ENCODE measurements at regions not wholly inside any gene's neighbourhood (a gene's known extent, or its start where the extent isn't known, plus 50 kb on each side); places are given as distances from the start of the nearest gene placed in this dataset.
A peak's percentile ranks its signal among the peaks of the same experiment; 100 is the strongest.

DNA sequence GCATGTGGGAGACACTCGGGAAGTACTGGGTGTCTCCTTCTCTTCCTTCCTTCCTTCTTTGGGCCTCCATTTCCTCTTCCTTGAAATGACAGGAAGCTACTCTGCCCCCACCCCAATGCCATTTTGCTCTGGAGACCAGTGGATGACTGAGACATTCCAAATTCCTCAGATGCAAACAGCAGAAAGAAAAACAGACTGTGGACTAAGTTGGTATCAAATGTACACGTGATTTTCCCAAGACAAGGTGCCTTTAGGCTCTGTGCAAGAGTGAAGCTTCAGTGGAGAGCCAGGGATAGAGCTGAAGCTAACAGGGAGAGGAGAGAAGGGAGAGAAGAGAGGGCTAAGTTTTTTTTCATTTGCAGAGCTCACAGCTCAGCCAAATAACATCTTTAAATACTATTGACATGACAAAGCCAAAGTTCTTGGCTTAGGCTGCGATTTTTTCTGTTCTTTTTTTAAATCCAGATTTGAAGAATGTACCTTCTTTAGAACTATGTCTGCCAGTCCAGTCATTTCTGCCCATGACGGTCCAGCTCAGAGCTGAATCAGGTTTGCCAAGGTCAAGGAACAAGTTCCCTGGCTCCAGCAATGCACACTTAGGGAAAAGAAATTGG is 84.5 kb upstream of the LCLAT1 start:
- DNase-seq (ENCODE audit: low spot score in 2 of 2, unreplicated experiment in 2 of 2): no peak
- Mint-ChIP-seq H3K36me3 (no peaks in the 10 kb centered on the region), H3K4me1 (peaks cover 20% of the 10 kb centered on the region), H3K9me3 (no peaks in the 10 kb centered on the region), H3K27me3 (ENCODE audit: low read depth) (no peaks in the 10 kb centered on the region), H3K4me3 (no peak overlapping the region), H3K27ac (no peak overlapping the region)
- TF ChIP-seq, protein P1, sequence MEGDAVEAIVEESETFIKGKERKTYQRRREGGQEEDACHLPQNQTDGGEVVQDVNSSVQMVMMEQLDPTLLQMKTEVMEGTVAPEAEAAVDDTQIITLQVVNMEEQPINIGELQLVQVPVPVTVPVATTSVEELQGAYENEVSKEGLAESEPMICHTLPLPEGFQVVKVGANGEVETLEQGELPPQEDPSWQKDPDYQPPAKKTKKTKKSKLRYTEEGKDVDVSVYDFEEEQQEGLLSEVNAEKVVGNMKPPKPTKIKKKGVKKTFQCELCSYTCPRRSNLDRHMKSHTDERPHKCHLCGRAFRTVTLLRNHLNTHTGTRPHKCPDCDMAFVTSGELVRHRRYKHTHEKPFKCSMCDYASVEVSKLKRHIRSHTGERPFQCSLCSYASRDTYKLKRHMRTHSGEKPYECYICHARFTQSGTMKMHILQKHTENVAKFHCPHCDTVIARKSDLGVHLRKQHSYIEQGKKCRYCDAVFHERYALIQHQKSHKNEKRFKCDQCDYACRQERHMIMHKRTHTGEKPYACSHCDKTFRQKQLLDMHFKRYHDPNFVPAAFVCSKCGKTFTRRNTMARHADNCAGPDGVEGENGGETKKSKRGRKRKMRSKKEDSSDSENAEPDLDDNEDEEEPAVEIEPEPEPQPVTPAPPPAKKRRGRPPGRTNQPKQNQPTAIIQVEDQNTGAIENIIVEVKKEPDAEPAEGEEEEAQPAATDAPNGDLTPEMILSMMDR (IDR thresholded peaks at IDR 0.05; ENCODE audit: unreplicated experiment): no peak

DNA sequence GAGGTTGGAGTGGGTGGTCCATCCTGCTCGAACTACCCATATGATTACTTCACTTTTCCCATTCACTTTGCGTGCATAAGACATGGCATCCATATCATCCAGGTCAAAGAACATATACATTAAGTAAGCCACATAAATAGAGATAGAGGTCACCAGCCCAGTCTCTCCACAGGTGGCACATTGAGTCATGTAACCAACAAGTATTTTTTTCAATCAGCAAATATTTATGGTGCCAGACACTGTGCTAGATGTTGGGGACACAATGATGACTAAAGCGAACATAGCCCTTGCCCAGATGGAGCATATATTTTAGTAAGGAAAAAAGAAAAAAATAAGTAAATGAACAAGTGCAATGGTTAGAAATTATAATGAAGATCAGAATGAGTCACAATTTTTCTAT is 83.6 kb upstream of the LCLAT1 start:
- no peaks in the 10 kb centered on the region for H3K36me3 Mint-ChIP-seq
- TF ChIP-seq, protein P1 (IDR thresholded peaks at IDR 0.05; ENCODE audit: unreplicated experiment): no peak
- no peak overlapping the region for H3K27ac Mint-ChIP-seq
- no peaks in the 10 kb centered on the region for H3K27me3 Mint-ChIP-seq (ENCODE audit: low read depth)
- H3K4me3 Mint-ChIP-seq: no peak overlapping the region
- no peaks in the 10 kb centered on the region for H3K9me3 Mint-ChIP-seq
- DNase-seq (ENCODE audit: low spot score in 2 of 2, unreplicated experiment in 2 of 2): no peak
- H3K4me1 Mint-ChIP-seq: peaks cover 28% of the 10 kb centered on the region

DNA sequence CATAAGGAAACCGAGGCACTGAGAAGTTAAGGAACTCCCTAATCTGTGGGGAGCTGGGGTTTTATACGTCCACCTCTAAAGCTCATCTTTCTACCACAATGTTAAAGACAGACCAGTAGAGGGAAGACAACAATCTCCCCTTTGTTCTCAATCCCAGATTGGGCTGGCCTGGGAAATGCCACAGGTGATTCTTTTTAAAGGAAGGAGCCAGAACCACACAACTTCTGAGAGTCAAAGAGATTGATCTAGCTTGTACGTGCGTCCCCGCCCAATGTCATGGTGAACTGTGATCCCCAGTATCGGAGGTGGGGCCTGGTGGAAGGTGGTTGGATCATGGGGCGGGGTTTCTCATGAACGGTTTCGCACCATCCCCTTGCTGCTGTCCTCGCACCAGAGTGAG is 81.8 kb upstream of the LCLAT1 start:
- Mint-ChIP-seq H3K4me1 (peaks cover 23% of the 10 kb centered on the region), H3K36me3 (no peaks in the 10 kb centered on the region), H3K27me3 (ENCODE audit: low read depth) (no peaks in the 10 kb centered on the region), H3K27ac (no peak overlapping the region), H3K4me3 (no peak overlapping the region), H3K9me3 (no peaks in the 10 kb centered on the region)
- TF ChIP-seq, protein P1 (IDR thresholded peaks at IDR 0.05; ENCODE audit: unreplicated experiment): no peak
- no peak for DNase-seq (ENCODE audit: low spot score in 2 of 2, unreplicated experiment in 2 of 2)

DNA sequence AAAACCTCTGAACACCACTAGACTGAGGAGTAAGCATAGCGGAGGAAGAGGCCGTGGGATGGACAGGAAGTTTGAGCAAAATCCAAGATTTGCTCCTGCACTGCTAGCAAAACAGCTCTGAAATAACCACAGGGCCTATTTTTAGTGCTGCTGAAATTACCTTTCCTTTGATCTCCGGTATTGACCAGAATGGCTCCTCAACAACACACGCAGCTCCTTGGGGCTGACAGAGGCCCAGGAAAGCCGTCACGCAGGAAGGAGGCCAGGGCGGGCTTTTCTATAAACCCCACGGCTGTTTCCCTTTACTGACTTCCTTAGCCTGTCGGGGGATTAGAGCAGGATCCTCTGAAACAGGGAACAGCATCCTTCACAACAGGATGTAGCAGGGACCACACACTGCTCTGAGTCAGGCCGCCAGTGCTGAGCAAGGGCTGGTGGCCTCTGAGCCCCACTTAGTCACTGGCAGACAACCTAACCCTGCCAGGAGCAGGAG is 80.8 kb upstream of the LCLAT1 start:
- no peaks in the 10 kb centered on the region for H3K27me3 Mint-ChIP-seq (ENCODE audit: low read depth)
- H3K27ac Mint-ChIP-seq: no peak overlapping the region
- no peaks in the 10 kb centered on the region for H3K36me3 Mint-ChIP-seq

DNA sequence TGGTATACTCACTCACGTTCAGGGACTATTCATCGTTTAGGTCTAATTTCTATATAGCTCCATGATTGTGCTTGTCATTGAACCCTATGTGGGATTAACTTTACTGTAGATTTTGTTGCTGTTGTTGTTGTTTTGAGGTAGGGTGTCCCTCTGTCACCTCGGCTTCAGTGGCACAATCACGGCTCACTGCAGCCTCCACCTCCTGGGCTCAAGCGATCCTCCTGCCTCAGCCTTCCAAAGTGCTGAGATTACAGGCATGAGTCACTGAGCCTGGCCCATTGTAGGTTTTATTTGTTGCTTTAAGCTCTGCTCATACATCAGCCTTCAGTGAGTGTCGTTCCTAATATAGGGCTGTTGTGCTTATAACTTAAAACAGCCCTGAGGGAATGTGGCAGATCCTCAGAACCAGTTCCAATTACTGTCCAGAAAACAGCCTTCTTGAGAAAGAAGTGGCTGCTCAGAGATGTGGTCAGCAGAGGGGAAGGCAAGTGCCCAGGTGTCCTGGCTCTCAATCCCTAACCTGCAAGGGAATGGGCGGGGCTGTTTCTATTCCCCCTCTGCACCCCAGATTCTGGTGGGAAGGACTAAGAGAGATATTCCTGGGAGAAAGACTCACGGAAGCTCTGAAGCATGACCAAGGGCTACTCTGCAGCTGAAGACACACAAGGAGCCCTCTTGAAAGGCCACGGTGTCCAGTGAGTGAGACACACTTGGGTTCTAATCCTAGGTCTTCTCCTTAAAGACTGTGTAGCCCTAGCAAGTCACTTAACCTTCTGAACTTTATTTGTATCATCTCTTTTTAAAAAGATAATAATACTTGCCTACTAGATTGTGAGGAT is 79.6 kb upstream of the LCLAT1 start:
- TF ChIP-seq, protein P1 (IDR thresholded peaks at IDR 0.05; ENCODE audit: unreplicated experiment): no peak
- Mint-ChIP-seq H3K27me3 (ENCODE audit: low read depth) (no peaks in the 10 kb centered on the region), H3K27ac (peak overlapping the region; percentile 84), H3K9me3 (no peaks in the 10 kb centered on the region), H3K36me3 (no peaks in the 10 kb centered on the region), H3K4me3 (no peak overlapping the region), H3K4me1 (peaks cover 20% of the 10 kb centered on the region)
- no peak for DNase-seq (ENCODE audit: low spot score in 2 of 2, unreplicated experiment in 2 of 2)

More for the DNA sequence above, 80.8 kb upstream of the LCLAT1 start:
- H3K4me3 Mint-ChIP-seq: no peak overlapping the region
- TF ChIP-seq, protein P1 (IDR thresholded peaks at IDR 0.05; ENCODE audit: unreplicated experiment): no peak
- H3K4me1 Mint-ChIP-seq: peaks cover 23% of the 10 kb centered on the region
- DNase-seq (ENCODE audit: low spot score in 2 of 2, unreplicated experiment in 2 of 2): no peak
- H3K9me3 Mint-ChIP-seq: no peaks in the 10 kb centered on the region

Measured in mesothelial cell of epicardium (in vitro differentiated cells).